Activated naive CD4-positive, alpha-beta T cell treated with anti-CD3 and anti-CD28 coated beads, Interleukin-2, amount 10 ng/mL, durations not matched to agents 7 days and 5 days (primary cell): ENCODE measurements at regions not wholly inside any gene's neighbourhood (a gene's known extent, or its start where the extent isn't known, plus 50 kb on each side); places are given as distances from the start of the nearest gene placed in this dataset.

Source experiments
- CTCF ChIA-PET: fragments of 350-600 bp; sonication (Branson Sonifier 250); formaldehyde crosslinking; loops from one replicate; lab custom pipeline; 2021; ENCODE audit warnings: antibody characterized with exemption; lab: Charles Lee
- DNase-seq: peaks from one replicate; pipeline ENCODE4 v3.0.0-alpha.2; 2020
- H3K27ac Mint-ChIP-seq: one replicate; pipeline ENCODE4 v1.8.0; 2021; ENCODE audit warnings: mild to moderate bottlenecking, moderate library complexity, mixed read lengths
- H3K27me3 Mint-ChIP-seq: one replicate; pipeline ENCODE4 v1.8.0; 2021; ENCODE audit warnings: mild to moderate bottlenecking, mixed read lengths
- H3K36me3 Mint-ChIP-seq: one replicate; pipeline ENCODE4 v1.8.0; 2021; ENCODE audit warnings: mixed read lengths
- H3K4me1 Mint-ChIP-seq: one replicate; pipeline ENCODE4 v1.8.0; 2021; ENCODE audit warnings: mixed read lengths
- H3K4me3 Mint-ChIP-seq: one replicate; pipeline ENCODE4 v1.8.0; 2021; ENCODE audit warnings: mild to moderate bottlenecking, moderate library complexity, mixed read lengths
- H3K9me3 Mint-ChIP-seq: one replicate; pipeline ENCODE4 v1.8.0; 2021; ENCODE audit warnings: mixed read lengths

GRCh38 chr13:97695684-97696083 lies 257.8 kb upstream of the IPO5 start:
- no peak overlapping the region for H3K4me3 Mint-ChIP-seq
- CTCF ChIA-PET = no interaction called here
- no peaks in the 10 kb centered on the region for H3K36me3 Mint-ChIP-seq
- H3K9me3 Mint-ChIP-seq = no peaks in the 10 kb centered on the region
- no peaks in the 10 kb centered on the region for H3K27me3 Mint-ChIP-seq
- H3K4me1 Mint-ChIP-seq = no peaks in the 10 kb centered on the region
- H3K27ac Mint-ChIP-seq = no peak overlapping the region
- DNase-seq = no peak

- CTCF ChIA-PET = no interaction called here
Measured at GRCh38 chr13:97696921-97697320, 256.6 kb upstream of the IPO5 start.

DNA sequence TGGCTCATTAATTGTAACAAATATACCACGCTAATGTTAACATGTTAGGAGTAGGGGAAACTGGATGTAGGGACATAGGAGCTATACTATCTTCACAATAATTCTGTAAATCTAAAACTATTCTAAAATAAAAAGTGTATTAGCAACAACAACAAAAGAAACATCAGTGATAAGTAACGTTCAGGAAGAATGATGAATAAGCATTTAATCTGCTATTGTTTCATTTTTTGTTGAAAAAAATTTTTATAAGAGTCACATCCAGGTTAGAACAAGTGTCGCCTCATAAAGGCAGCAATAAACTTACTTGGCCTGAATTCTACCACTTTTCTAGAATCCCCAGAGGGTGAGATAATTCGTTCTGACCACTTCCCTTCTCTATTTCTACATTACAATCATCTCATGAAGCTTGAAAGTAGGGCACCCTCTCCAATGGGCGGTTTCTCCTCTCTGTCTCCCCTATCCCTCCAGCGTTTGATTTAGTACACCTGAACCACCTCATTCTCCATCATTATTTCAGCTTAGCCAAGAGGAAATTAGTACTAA lies 253.1 kb upstream of the IPO5 start:
- Mint-ChIP-seq H3K4me3 (no peak overlapping the region), H3K4me1 (no peaks in the 10 kb centered on the region), H3K9me3 (no peaks in the 10 kb centered on the region), H3K36me3 (no peaks in the 10 kb centered on the region), H3K27ac (no peak overlapping the region), H3K27me3 (no peaks in the 10 kb centered on the region)
- CTCF ChIA-PET = no interaction called here
- DNase-seq = no peak

More at GRCh38 chr13:97696921-97697320, 256.6 kb upstream of the IPO5 start:
- no peaks in the 10 kb centered on the region for H3K9me3 Mint-ChIP-seq
- no peaks in the 10 kb centered on the region for H3K36me3 Mint-ChIP-seq
- no peak overlapping the region for H3K4me3 Mint-ChIP-seq
- H3K4me1 Mint-ChIP-seq = no peaks in the 10 kb centered on the region
- no peaks in the 10 kb centered on the region for H3K27me3 Mint-ChIP-seq
- no peak for DNase-seq
- H3K27ac Mint-ChIP-seq = no peak overlapping the region

GRCh38 chr13:97702614-97703013 lies 250.9 kb upstream of the IPO5 start:
- CTCF ChIA-PET = no interaction called here
- Mint-ChIP-seq H3K4me1 (no peaks in the 10 kb centered on the region), H3K9me3 (no peaks in the 10 kb centered on the region), H3K27me3 (no peaks in the 10 kb centered on the region), H3K27ac (no peak overlapping the region), H3K36me3 (no peaks in the 10 kb centered on the region), H3K4me3 (no peak overlapping the region)
- no peak for DNase-seq

DNA sequence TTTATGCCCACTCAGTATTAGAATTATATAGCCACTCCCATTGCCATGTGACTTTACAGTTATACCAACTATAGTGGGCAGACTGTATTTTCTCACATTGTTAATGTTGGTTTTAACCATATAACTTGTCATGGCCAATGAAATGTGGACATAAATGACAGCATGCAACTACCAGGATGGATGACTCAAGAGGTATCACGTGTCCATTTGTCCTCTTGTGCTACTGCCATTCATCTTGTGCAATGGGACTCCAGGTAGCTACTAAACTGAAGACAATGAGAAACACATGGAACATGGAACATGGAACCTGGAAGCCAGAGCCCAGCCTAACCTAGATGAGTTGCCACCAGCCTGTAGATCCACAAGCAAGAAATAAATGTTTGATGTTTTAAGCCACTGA lies 242.7 kb upstream of the IPO5 start:
- CTCF ChIA-PET = no interaction called here
- H3K36me3 Mint-ChIP-seq = no peaks in the 10 kb centered on the region
- H3K9me3 Mint-ChIP-seq = no peaks in the 10 kb centered on the region

DNA sequence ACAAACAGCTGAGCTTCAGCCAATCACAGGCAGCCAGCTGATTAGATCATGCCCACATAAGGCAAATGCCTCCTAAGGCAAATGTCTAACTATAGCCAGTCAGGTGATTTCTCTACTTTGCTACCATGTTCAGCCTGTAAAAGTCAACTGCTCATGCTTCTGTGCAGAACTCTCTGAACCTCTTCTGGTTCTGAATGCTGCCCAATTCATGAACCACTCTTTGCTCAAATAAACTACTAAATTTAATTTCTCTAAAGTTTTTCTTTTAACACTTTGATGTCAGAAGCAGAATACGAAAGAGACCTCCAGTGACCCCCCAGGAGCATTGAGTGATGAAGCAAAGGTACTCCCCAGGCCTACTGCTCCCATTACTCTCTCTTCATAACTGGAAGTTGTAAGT lies 240.7 kb upstream of the IPO5 start:
- CTCF ChIA-PET = no interaction called here
- no peaks in the 10 kb centered on the region for H3K9me3 Mint-ChIP-seq
- no peak overlapping the region for H3K27ac Mint-ChIP-seq
- H3K27me3 Mint-ChIP-seq = no peaks in the 10 kb centered on the region
- no peaks in the 10 kb centered on the region for H3K36me3 Mint-ChIP-seq
- no peaks in the 10 kb centered on the region for H3K4me1 Mint-ChIP-seq
- DNase-seq = no peak
- no peak overlapping the region for H3K4me3 Mint-ChIP-seq

More for the DNA sequence above, 242.7 kb upstream of the IPO5 start:
- DNase-seq = no peak
- Mint-ChIP-seq H3K27ac (no peak overlapping the region), H3K4me3 (no peak overlapping the region), H3K4me1 (no peaks in the 10 kb centered on the region), H3K27me3 (no peaks in the 10 kb centered on the region)

- H3K9me3 Mint-ChIP-seq = no peaks in the 10 kb centered on the region
- H3K36me3 Mint-ChIP-seq = no peaks in the 10 kb centered on the region
- H3K27me3 Mint-ChIP-seq = no peaks in the 10 kb centered on the region
- H3K27ac Mint-ChIP-seq = no peak overlapping the region
- no peak for DNase-seq
- CTCF ChIA-PET = no interaction called here
- no peak overlapping the region for H3K4me3 Mint-ChIP-seq
- no peaks in the 10 kb centered on the region for H3K4me1 Mint-ChIP-seq
Measured at GRCh38 chr13:97715763-97716162, 237.7 kb upstream of the IPO5 start.

GRCh38 chr13:97716746-97717145 lies 236.7 kb upstream of the IPO5 start:
- CTCF ChIA-PET = no interaction called here
- DNase-seq = no peak
- no peak overlapping the region for H3K27ac Mint-ChIP-seq
- H3K27me3 Mint-ChIP-seq = no peaks in the 10 kb centered on the region
- no peaks in the 10 kb centered on the region for H3K36me3 Mint-ChIP-seq
- H3K4me3 Mint-ChIP-seq = no peak overlapping the region
- no peaks in the 10 kb centered on the region for H3K4me1 Mint-ChIP-seq
- H3K9me3 Mint-ChIP-seq = no peaks in the 10 kb centered on the region

GRCh38 chr13:97719736-97720135 lies 233.7 kb upstream of the IPO5 start:
- H3K36me3 Mint-ChIP-seq = no peaks in the 10 kb centered on the region
- CTCF ChIA-PET = no interaction called here
- DNase-seq = no peak
- no peaks in the 10 kb centered on the region for H3K9me3 Mint-ChIP-seq
- H3K27ac Mint-ChIP-seq = no peak overlapping the region
- H3K27me3 Mint-ChIP-seq = no peaks in the 10 kb centered on the region
- H3K4me1 Mint-ChIP-seq = no peaks in the 10 kb centered on the region
- H3K4me3 Mint-ChIP-seq = no peak overlapping the region

- Mint-ChIP-seq H3K4me3 (no peak overlapping the region), H3K4me1 (no peaks in the 10 kb centered on the region), H3K36me3 (no peaks in the 10 kb centered on the region), H3K27ac (no peak overlapping the region), H3K27me3 (no peaks in the 10 kb centered on the region), H3K9me3 (no peaks in the 10 kb centered on the region)
- CTCF ChIA-PET = no interaction called here
- DNase-seq = no peak
Measured at GRCh38 chr13:97720896-97721295, 232.6 kb upstream of the IPO5 start.

- no peak overlapping the region for H3K27ac Mint-ChIP-seq
- no peak for DNase-seq
- no peaks in the 10 kb centered on the region for H3K9me3 Mint-ChIP-seq
- CTCF ChIA-PET = no interaction called here
- H3K27me3 Mint-ChIP-seq = no peaks in the 10 kb centered on the region
- no peaks in the 10 kb centered on the region for H3K4me1 Mint-ChIP-seq
- no peak overlapping the region for H3K4me3 Mint-ChIP-seq
- no peaks in the 10 kb centered on the region for H3K36me3 Mint-ChIP-seq
Measured at GRCh38 chr13:97723655-97724054, 229.8 kb upstream of the IPO5 start.

- H3K27me3 Mint-ChIP-seq = no peaks in the 10 kb centered on the region
- no peak overlapping the region for H3K27ac Mint-ChIP-seq
- no peaks in the 10 kb centered on the region for H3K4me1 Mint-ChIP-seq
- H3K4me3 Mint-ChIP-seq = no peak overlapping the region
- no peaks in the 10 kb centered on the region for H3K9me3 Mint-ChIP-seq
- CTCF ChIA-PET = no interaction called here
- DNase-seq = no peak
- H3K36me3 Mint-ChIP-seq = no peaks in the 10 kb centered on the region
Measured at GRCh38 chr13:97724450-97724849, 229.0 kb upstream of the IPO5 start.

DNA sequence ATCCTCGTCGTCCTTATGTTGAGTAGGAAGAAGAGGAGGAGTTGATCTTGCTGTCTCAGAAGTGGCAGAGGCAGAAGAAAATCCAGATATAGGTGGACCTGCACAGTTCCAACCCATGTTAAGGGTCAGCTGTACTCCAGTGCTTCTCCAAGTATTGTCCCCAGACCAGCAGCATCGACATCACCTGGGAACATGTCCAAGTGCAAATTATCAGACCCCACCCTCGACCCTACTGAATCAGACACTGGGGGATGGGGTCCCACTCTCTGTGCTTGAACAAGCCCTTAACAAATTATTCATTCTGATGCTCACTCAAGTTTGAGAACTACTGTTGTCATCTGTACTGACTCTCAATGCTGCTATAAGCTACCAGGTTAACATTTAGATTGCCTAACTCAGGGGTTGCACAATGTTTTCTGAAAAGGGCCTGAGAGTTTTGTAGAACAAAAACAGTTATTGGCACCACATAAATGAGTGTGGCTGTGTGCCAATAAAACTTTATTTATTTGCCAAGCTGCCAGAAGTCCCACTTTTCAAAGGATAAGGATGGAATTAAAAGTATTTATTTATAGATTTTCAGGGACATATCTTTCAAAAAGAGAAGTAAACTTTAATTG lies 226.7 kb upstream of the IPO5 start:
- Mint-ChIP-seq H3K36me3 (no peaks in the 10 kb centered on the region), H3K27ac (no peak overlapping the region), H3K4me3 (no peak overlapping the region), H3K9me3 (peaks cover 3% of the 10 kb centered on the region), H3K27me3 (no peaks in the 10 kb centered on the region), H3K4me1 (no peaks in the 10 kb centered on the region)
- CTCF ChIA-PET = no interaction called here
- no peak for DNase-seq

DNA sequence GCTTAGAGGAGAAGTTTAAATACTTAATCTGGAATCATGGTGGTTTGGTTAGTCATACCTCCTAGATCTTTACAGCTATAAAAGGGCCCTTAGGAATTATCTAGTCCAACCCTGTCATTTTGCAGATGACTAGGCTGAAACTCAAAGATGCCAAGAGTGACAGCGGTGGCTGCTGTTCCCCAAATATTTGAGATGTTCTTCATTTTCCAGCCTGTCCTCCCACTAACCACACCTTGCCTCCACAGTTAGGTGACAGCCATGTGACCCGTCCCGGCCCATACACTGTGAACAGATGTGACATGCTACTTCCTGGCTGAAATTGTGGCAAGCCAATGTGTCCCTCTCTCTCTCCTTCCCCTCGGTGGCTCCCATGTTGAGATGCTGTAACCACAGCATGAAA lies 225.5 kb upstream of the IPO5 start:
- CTCF ChIA-PET = no interaction called here

DNA sequence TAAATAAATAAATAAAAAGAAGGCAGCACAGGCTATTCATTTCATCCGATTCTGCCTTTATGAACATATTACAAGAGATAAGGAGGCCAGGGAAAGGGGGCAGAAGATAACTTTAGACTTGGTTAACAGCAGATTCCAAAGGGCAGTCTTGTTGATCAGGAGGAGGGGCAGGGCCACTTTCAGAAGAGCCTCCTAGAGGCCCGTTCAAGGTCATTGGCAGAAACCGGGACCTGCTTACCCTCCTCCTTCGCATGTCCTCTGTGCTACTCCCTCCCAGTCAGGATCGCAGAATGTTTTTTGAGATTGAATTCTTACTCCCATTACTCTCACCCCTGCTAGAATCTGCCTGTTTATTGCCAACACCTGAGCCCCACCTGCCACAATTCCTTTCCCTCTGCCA lies 217.0 kb upstream of the IPO5 start:
- H3K9me3 Mint-ChIP-seq = no peaks in the 10 kb centered on the region
- H3K4me3 Mint-ChIP-seq = no peak overlapping the region
- H3K27ac Mint-ChIP-seq = no peak overlapping the region
- H3K27me3 Mint-ChIP-seq = peaks cover 3% of the 10 kb centered on the region
- H3K36me3 Mint-ChIP-seq = no peaks in the 10 kb centered on the region
- CTCF ChIA-PET = no interaction called here
- no peak for DNase-seq
- H3K4me1 Mint-ChIP-seq = no peaks in the 10 kb centered on the region

More for the DNA sequence above, 225.5 kb upstream of the IPO5 start:
- no peak overlapping the region for H3K27ac Mint-ChIP-seq
- H3K36me3 Mint-ChIP-seq = no peaks in the 10 kb centered on the region
- no peak for DNase-seq
- H3K4me1 Mint-ChIP-seq = no peaks in the 10 kb centered on the region
- peaks cover 3% of the 10 kb centered on the region for H3K9me3 Mint-ChIP-seq
- no peak overlapping the region for H3K4me3 Mint-ChIP-seq
- no peaks in the 10 kb centered on the region for H3K27me3 Mint-ChIP-seq
